ENCODE measurements at regions not wholly inside any gene's neighbourhood (a gene's known extent, or its start where the extent isn't known, plus 50 kb on each side); places are given as distances from the start of the nearest gene placed in this dataset.

DNA sequence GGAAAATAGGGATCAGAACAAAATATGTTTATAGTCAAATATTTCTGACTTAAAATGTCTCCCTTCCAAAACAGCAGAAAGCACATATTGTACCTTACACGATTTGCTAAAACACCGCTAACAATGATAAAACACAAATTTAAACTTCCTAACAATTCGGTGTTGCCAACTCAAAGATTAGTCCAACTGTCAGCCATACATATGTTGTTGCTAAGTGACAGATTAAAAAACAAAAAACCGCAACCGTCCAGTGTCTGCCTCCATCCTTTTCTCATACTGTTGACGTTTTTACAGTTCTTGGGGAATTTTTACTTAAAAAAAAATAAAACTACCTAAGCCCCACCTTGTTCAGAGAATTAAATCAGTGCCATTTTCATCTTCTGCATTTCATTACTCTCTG lies 118.0 kb downstream of the RAB11FIP2 start:
- no peak for TF ChIP-seq ZFP41 (tag by site-specific recombination; IDR thresholded peaks at IDR 0.05; ENCODE audit: borderline replicate concordance)
- TF ChIP-seq, protein P1, sequence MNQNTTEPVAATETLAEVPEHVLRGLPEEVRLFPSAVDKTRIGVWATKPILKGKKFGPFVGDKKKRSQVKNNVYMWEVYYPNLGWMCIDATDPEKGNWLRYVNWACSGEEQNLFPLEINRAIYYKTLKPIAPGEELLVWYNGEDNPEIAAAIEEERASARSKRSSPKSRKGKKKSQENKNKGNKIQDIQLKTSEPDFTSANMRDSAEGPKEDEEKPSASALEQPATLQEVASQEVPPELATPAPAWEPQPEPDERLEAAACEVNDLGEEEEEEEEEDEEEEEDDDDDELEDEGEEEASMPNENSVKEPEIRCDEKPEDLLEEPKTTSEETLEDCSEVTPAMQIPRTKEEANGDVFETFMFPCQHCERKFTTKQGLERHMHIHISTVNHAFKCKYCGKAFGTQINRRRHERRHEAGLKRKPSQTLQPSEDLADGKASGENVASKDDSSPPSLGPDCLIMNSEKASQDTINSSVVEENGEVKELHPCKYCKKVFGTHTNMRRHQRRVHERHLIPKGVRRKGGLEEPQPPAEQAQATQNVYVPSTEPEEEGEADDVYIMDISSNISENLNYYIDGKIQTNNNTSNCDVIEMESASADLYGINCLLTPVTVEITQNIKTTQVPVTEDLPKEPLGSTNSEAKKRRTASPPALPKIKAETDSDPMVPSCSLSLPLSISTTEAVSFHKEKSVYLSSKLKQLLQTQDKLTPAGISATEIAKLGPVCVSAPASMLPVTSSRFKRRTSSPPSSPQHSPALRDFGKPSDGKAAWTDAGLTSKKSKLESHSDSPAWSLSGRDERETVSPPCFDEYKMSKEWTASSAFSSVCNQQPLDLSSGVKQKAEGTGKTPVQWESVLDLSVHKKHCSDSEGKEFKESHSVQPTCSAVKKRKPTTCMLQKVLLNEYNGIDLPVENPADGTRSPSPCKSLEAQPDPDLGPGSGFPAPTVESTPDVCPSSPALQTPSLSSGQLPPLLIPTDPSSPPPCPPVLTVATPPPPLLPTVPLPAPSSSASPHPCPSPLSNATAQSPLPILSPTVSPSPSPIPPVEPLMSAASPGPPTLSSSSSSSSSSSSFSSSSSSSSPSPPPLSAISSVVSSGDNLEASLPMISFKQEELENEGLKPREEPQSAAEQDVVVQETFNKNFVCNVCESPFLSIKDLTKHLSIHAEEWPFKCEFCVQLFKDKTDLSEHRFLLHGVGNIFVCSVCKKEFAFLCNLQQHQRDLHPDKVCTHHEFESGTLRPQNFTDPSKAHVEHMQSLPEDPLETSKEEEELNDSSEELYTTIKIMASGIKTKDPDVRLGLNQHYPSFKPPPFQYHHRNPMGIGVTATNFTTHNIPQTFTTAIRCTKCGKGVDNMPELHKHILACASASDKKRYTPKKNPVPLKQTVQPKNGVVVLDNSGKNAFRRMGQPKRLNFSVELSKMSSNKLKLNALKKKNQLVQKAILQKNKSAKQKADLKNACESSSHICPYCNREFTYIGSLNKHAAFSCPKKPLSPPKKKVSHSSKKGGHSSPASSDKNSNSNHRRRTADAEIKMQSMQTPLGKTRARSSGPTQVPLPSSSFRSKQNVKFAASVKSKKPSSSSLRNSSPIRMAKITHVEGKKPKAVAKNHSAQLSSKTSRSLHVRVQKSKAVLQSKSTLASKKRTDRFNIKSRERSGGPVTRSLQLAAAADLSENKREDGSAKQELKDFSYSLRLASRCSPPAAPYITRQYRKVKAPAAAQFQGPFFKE (tag by site-specific recombination; IDR thresholded peaks at IDR 0.05; ENCODE audit: borderline replicate concordance) = no peak
- TF ChIP-seq ZNF792 (tag by site-specific recombination; IDR thresholded peaks at IDR 0.05) = no peak
- no peak for TF ChIP-seq ZNF266 (tag by site-specific recombination; IDR thresholded peaks at IDR 0.05; ENCODE audit: low read depth)
- no peak for TF ChIP-seq ZNF169 (tag by site-specific recombination; IDR thresholded peaks at IDR 0.05)
- TF ChIP-seq ZNF239 (tag by site-specific recombination; IDR thresholded peaks at IDR 0.05) = no peak
- no peak for TF ChIP-seq ZNF426 (tag by site-specific recombination; IDR thresholded peaks at IDR 0.05)
- TF ChIP-seq ZBTB20 (tag by site-specific recombination; IDR thresholded peaks at IDR 0.05) = no peak
- no peak for TF ChIP-seq OVOL3 (tag by site-specific recombination; IDR thresholded peaks at IDR 0.05)
- TF ChIP-seq, protein P2, sequence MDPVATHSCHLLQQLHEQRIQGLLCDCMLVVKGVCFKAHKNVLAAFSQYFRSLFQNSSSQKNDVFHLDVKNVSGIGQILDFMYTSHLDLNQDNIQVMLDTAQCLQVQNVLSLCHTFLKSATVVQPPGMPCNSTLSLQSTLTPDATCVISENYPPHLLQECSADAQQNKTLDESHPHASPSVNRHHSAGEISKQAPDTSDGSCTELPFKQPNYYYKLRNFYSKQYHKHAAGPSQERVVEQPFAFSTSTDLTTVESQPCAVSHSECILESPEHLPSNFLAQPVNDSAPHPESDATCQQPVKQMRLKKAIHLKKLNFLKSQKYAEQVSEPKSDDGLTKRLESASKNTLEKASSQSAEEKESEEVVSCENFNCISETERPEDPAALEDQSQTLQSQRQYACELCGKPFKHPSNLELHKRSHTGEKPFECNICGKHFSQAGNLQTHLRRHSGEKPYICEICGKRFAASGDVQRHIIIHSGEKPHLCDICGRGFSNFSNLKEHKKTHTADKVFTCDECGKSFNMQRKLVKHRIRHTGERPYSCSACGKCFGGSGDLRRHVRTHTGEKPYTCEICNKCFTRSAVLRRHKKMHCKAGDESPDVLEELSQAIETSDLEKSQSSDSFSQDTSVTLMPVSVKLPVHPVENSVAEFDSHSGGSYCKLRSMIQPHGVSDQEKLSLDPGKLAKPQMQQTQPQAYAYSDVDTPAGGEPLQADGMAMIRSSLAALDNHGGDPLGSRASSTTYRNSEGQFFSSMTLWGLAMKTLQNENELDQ (tag by site-specific recombination; IDR thresholded peaks at IDR 0.05; ENCODE audit: low read depth) = no peak
- no peak for TF ChIP-seq BCL11A (tag by site-specific recombination; IDR thresholded peaks at IDR 0.05; ENCODE audit: low read depth)
- TF ChIP-seq ZNF624 (tag by site-specific recombination; IDR thresholded peaks at IDR 0.05) = no peak
- no peak for TF ChIP-seq ZNF138 (tag by site-specific recombination; IDR thresholded peaks at IDR 0.05; ENCODE audit: borderline replicate concordance)
- TF ChIP-seq ZNF114 (tag by site-specific recombination; IDR thresholded peaks at IDR 0.05) = no peak
- TF ChIP-seq ZNF843 (tag by site-specific recombination; IDR thresholded peaks at IDR 0.05) = no peak
- TF ChIP-seq, protein P3, sequence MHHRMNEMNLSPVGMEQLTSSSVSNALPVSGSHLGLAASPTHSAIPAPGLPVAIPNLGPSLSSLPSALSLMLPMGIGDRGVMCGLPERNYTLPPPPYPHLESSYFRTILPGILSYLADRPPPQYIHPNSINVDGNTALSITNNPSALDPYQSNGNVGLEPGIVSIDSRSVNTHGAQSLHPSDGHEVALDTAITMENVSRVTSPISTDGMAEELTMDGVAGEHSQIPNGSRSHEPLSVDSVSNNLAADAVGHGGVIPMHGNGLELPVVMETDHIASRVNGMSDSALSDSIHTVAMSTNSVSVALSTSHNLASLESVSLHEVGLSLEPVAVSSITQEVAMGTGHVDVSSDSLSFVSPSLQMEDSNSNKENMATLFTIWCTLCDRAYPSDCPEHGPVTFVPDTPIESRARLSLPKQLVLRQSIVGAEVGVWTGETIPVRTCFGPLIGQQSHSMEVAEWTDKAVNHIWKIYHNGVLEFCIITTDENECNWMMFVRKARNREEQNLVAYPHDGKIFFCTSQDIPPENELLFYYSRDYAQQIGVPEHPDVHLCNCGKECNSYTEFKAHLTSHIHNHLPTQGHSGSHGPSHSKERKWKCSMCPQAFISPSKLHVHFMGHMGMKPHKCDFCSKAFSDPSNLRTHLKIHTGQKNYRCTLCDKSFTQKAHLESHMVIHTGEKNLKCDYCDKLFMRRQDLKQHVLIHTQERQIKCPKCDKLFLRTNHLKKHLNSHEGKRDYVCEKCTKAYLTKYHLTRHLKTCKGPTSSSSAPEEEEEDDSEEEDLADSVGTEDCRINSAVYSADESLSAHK (tag by site-specific recombination; IDR thresholded peaks at IDR 0.05) = no peak
- TF ChIP-seq ZNF132 (tag by site-specific recombination; IDR thresholded peaks at IDR 0.05; ENCODE audit: borderline replicate concordance) = no peak
- TF ChIP-seq SCRT1 (tag by site-specific recombination; IDR thresholded peaks at IDR 0.05; ENCODE audit: borderline replicate concordance) = no peak
- ChIA-PET POLR2A (no interaction called here), CTCF (interaction anchor here (0.7 to 1.2 kb wide), 3 partner anchors 17 to 372 kb away, joined by 3 to 4 read pairs (median 4); no protein-coding TSS in a partner anchor)
- no peaks in the 10 kb centered on the region for H3K9me3 ChIP-seq (ENCODE audit: control insufficient read depth, insufficient read depth, low read depth, low read length)
- H3K36me3 ChIP-seq (ENCODE audit: control insufficient read depth in 2 of 2, insufficient read depth in 1 of 2, low read length in 2 of 2) = no peaks in the 10 kb centered on the region
- no peaks in the 10 kb centered on the region for H3K4me1 ChIP-seq (ENCODE audit: control insufficient read depth, insufficient read depth, low read length)
- no peak overlapping the region for H3K27ac ChIP-seq (ENCODE audit: extremely low read depth, low read depth, low read length)
- no peak overlapping the region for H3K4me3 ChIP-seq (ENCODE audit: low read depth, low read length)
